ENCODE measurements at regions not wholly inside any gene's neighbourhood (a gene's known extent, or its start where the extent isn't known, plus 50 kb on each side); places are given as distances from the start of the nearest gene placed in this dataset.

GRCh38 chr13:65555962-65556361 is 1674.2 kb downstream of the PCDH9 start:
- POLR2A ChIA-PET = no interaction called here
- no peak overlapping the region for H3K27ac Mint-ChIP-seq
- ATAC-seq = no peak
- TF ChIP-seq, protein P1, sequence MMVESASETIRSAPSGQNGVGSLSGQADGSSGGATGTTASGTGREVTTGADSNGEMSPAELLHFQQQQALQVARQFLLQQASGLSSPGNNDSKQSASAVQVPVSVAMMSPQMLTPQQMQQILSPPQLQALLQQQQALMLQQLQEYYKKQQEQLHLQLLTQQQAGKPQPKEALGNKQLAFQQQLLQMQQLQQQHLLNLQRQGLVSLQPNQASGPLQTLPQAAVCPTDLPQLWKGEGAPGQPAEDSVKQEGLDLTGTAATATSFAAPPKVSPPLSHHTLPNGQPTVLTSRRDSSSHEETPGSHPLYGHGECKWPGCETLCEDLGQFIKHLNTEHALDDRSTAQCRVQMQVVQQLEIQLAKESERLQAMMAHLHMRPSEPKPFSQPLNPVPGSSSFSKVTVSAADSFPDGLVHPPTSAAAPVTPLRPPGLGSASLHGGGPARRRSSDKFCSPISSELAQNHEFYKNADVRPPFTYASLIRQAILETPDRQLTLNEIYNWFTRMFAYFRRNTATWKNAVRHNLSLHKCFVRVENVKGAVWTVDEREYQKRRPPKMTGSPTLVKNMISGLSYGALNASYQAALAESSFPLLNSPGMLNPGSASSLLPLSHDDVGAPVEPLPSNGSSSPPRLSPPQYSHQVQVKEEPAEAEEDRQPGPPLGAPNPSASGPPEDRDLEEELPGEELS (CRISPR knock-in tag; IDR thresholded peaks at IDR 0.05) = no peak
- TF ChIP-seq RELA (CRISPR knock-in tag; IDR thresholded peaks at IDR 0.05; ENCODE audit: borderline replicate concordance) = no peak
- TF ChIP-seq ZBTB43 (CRISPR knock-in tag; IDR thresholded peaks at IDR 0.05) = no peak
- no peak for TF ChIP-seq ZMAT4 (CRISPR knock-in tag; IDR thresholded peaks at IDR 0.05)
- no peak for TF ChIP-seq TP53 (CRISPR knock-in tag; IDR thresholded peaks at IDR 0.05)
- no peak for TF ChIP-seq FOXK1 (CRISPR knock-in tag; IDR thresholded peaks at IDR 0.05)
- DNase-seq (ENCODE audit: low spot score) = no peak
- H3K4me1 Mint-ChIP-seq = no peaks in the 10 kb centered on the region
- H3K9me3 Mint-ChIP-seq = peaks cover 54% of the 10 kb centered on the region
- no peaks in the 10 kb centered on the region for H3K27me3 Mint-ChIP-seq (ENCODE audit: low read depth)
- no peak overlapping the region for H3K4me3 Mint-ChIP-seq
- H3K36me3 Mint-ChIP-seq = peaks cover 39% of the 10 kb centered on the region
- CTCF ChIA-PET = no interaction called here

GRCh38 chr13:65553096-65553727 is 1676.9 kb downstream of the PCDH9 start:
- peaks cover 48% of the 10 kb centered on the region for H3K9me3 Mint-ChIP-seq
- DNase-seq (ENCODE audit: low spot score) (no peak), ATAC-seq (no peak)
- POLR2A ChIA-PET = no interaction called here
- TF ChIP-seq ETV6 (CRISPR knock-in tag; IDR thresholded peaks at IDR 0.05) (no peak), USF2 (CRISPR knock-in tag; IDR thresholded peaks at IDR 0.05) (no peak), TCF7 (CRISPR knock-in tag; IDR thresholded peaks at IDR 0.05; ENCODE audit: low read depth) (no peak), HMGA2 (CRISPR knock-in tag; IDR thresholded peaks at IDR 0.05) (no peak), ATF1 (CRISPR knock-in tag; IDR thresholded peaks at IDR 0.05) (no peak), NFATC4 (CRISPR knock-in tag; IDR thresholded peaks at IDR 0.05) (no peak), ZNF423 (CRISPR knock-in tag; IDR thresholded peaks at IDR 0.05) (no peak), TEAD1 (CRISPR knock-in tag; IDR thresholded peaks at IDR 0.05) (no peak), NR2C2 (CRISPR knock-in tag; IDR thresholded peaks at IDR 0.05) (no peak), JUN (CRISPR knock-in tag; IDR thresholded peaks at IDR 0.05) (no peak)
- TF ChIP-seq, protein P2, sequence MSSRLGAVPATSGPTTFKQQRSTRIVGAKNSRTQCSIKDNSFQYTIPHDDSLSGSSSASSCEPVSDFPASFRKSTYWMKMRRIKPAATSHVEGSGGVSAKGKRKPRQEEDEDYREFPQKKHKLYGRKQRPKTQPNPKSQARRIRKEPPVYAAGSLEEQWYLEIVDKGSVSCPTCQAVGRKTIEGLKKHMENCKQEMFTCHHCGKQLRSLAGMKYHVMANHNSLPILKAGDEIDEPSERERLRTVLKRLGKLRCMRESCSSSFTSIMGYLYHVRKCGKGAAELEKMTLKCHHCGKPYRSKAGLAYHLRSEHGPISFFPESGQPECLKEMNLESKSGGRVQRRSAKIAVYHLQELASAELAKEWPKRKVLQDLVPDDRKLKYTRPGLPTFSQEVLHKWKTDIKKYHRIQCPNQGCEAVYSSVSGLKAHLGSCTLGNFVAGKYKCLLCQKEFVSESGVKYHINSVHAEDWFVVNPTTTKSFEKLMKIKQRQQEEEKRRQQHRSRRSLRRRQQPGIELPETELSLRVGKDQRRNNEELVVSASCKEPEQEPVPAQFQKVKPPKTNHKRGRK (CRISPR knock-in tag; IDR thresholded peaks at IDR 0.05; ENCODE audit: borderline replicate concordance) = no peak
- H3K27me3 Mint-ChIP-seq (ENCODE audit: low read depth) = no peaks in the 10 kb centered on the region; the same call in 1 of the 2 replicates
- H3K4me3 Mint-ChIP-seq = no peak overlapping the region
- H3K36me3 Mint-ChIP-seq = peaks cover 29% of the 10 kb centered on the region
- peaks cover 10% of the 10 kb centered on the region for H3K4me1 Mint-ChIP-seq
- H3K27ac Mint-ChIP-seq = no peak overlapping the region
- CTCF ChIA-PET = no interaction called here

GRCh38 chr13:65551208-65551607 is 1678.9 kb downstream of the PCDH9 start:
- ATAC-seq = no peak
- H3K36me3 Mint-ChIP-seq = peaks cover 27% of the 10 kb centered on the region
- H3K27me3 Mint-ChIP-seq (ENCODE audit: low read depth) = no peaks in the 10 kb centered on the region; the same call in 1 of the 2 replicates
- DNase-seq (ENCODE audit: low spot score) = no peak
- H3K9me3 Mint-ChIP-seq = peaks cover 47% of the 10 kb centered on the region
- CTCF ChIA-PET = no interaction called here
- POLR2A ChIA-PET = no interaction called here
- H3K27ac Mint-ChIP-seq = no peak overlapping the region
- no peak overlapping the region for H3K4me3 Mint-ChIP-seq
- peaks cover 12% of the 10 kb centered on the region for H3K4me1 Mint-ChIP-seq
- TF ChIP-seq ZNF138 (CRISPR knock-in tag; conservative IDR thresholded peaks at IDR 0.05) (no peak), ATF1 (CRISPR knock-in tag; IDR thresholded peaks at IDR 0.05) (no peak), PRRX2 (CRISPR knock-in tag; IDR thresholded peaks at IDR 0.05) (no peak), ESRRA (CRISPR knock-in tag; IDR thresholded peaks at IDR 0.05; ENCODE audit: borderline replicate concordance) (no peak), E2F4 (CRISPR knock-in tag; IDR thresholded peaks at IDR 0.05; ENCODE audit: borderline replicate concordance, low read depth) (no peak), NR2C2 (CRISPR knock-in tag; IDR thresholded peaks at IDR 0.05) (no peak), ZNF219 (CRISPR knock-in tag; IDR thresholded peaks at IDR 0.05; ENCODE audit: borderline replicate concordance) (no peak), EMX1 (CRISPR knock-in tag; IDR thresholded peaks at IDR 0.05) (no peak)
- TF ChIP-seq, protein P3, sequence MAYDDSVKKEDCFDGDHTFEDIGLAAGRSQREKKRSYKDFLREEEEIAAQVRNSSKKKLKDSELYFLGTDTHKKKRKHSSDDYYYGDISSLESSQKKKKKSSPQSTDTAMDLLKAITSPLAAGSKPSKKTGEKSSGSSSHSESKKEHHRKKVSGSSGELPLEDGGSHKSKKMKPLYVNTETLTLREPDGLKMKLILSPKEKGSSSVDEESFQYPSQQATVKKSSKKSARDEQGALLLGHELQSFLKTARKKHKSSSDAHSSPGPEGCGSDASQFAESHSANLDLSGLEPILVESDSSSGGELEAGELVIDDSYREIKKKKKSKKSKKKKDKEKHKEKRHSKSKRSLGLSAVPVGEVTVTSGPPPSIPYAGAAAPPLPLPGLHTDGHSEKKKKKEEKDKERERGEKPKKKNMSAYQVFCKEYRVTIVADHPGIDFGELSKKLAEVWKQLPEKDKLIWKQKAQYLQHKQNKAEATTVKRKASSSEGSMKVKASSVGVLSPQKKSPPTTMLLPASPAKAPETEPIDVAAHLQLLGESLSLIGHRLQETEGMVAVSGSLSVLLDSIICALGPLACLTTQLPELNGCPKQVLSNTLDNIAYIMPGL (CRISPR knock-in tag; IDR thresholded peaks at IDR 0.05) = no peak
